ENCODE measurements at regions not wholly inside any gene's neighbourhood (a gene's known extent, or its start where the extent isn't known, plus 50 kb on each side); places are given as distances from the start of the nearest gene placed in this dataset.

- TF ChIP-seq ZBTB33 (IDR thresholded peaks at IDR 0.05): no peak
Measured at GRCh38 chr9:108537756-108538155, 318.0 kb downstream of the ACTL7B start (continued).

DNA sequence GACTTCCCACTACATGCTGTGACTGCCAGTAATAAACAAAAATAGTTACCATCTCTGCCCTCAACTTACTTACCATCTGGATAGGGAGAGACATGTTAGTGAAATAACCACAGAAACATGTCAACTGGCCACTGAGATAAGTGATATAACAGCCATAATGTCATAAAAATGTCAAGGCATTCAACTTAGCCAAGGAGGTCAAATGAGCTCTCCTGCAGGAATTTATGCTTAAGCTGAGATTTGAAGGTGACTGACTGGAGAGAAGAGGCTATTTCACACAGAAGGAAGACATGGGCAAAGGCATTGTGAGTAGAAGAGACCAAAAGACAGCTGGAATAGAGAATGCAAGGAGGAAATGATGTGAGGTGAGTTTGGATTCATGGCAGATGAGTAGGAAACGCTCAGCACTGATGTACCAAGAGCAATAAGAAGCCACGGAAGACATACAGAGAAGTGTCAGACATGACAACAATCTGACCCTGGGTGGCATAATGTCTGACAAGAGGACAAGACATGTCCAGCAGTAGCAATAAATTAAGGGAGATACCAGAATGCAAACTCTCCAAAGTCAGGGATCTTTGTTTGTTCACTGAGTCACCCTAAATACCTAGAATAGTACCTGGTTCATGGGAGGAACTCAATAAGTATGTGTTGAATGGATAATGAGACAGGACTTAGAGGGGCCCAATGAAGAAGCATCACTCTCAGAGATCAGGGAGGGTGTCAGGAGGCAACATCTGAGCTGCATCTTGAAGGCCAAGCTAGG, 318.8 kb downstream of the ACTL7B start:
- no peak overlapping the region for H3K4me3 ChIP-seq (ENCODE audit: low read depth in 1 of 3, low read length in 3 of 3)
- no peaks in the 10 kb centered on the region for H3K9me3 ChIP-seq (ENCODE audit: control insufficient read depth in 4 of 4, low read length in 3 of 4)
- no peaks in the 10 kb centered on the region for H3K36me3 ChIP-seq (ENCODE audit: control insufficient read depth in 4 of 4, insufficient read depth in 3 of 4, low read depth in 1 of 4, low read length in 3 of 4)
- WGBS: 89% methylated on average over 2 of the region's 2 CpGs
- no peak overlapping the region for H3K27ac ChIP-seq (ENCODE audit: low read depth in 1 of 2, low read length in 2 of 2)
- H3K27me3 ChIP-seq (ENCODE audit: control insufficient read depth in 4 of 4, insufficient read depth in 4 of 4, low read length in 3 of 4): no peaks in the 10 kb centered on the region
- TF ChIP-seq HNF4G (IDR thresholded peaks at IDR 0.05): no peak
- no peak for TF ChIP-seq CTCF (IDR thresholded peaks at IDR 0.05; ENCODE audit: low read depth, low read length, missing input control)
- no peak for TF ChIP-seq ZBTB33 (IDR thresholded peaks at IDR 0.05)
- TF ChIP-seq HNF4A (conservative IDR thresholded peaks at IDR 0.05): no peak
- TF ChIP-seq FOXA1 (IDR thresholded peaks at IDR 0.05): no peak
- no peak for TF ChIP-seq RXRA (IDR thresholded peaks at IDR 0.05)
- no peak for TF ChIP-seq REST (IDR thresholded peaks at IDR 0.05)
- no peak for TF ChIP-seq TAF1 (conservative IDR thresholded peaks at IDR 0.05)
- no peak for TF ChIP-seq GABPA (IDR thresholded peaks at IDR 0.05 in 1 of 2, conservative IDR thresholded peaks at IDR 0.05 in 1 of 2)
- TF ChIP-seq, protein P1, sequence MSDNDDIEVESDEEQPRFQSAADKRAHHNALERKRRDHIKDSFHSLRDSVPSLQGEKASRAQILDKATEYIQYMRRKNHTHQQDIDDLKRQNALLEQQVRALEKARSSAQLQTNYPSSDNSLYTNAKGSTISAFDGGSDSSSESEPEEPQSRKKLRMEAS (IDR thresholded peaks at IDR 0.05): no peak
- TF ChIP-seq FOXA2 (IDR thresholded peaks at IDR 0.05): no peak
- TF ChIP-seq RAD21 (IDR thresholded peaks at IDR 0.05): no peak
- TF ChIP-seq JUND (IDR thresholded peaks at IDR 0.05): no peak
- TF ChIP-seq, protein P2, sequence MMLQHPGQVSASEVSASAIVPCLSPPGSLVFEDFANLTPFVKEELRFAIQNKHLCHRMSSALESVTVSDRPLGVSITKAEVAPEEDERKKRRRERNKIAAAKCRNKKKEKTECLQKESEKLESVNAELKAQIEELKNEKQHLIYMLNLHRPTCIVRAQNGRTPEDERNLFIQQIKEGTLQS (IDR thresholded peaks at IDR 0.05): no peak
- no peak for TF ChIP-seq EGR1 (IDR thresholded peaks at IDR 0.05; ENCODE audit: low read depth in 2 of 2)
- DNase-seq (ENCODE audit: low spot score): no peak
- no peaks in the 10 kb centered on the region for H3K4me1 ChIP-seq (ENCODE audit: control insufficient read depth in 4 of 4, insufficient read depth in 4 of 4, low read length in 3 of 4)
- H3K9ac ChIP-seq (ENCODE audit: low read depth in 1 of 2, low read length in 2 of 2): no peak overlapping the region
